Right lung (tissue), 2 donors: ENCODE measurements at regions not wholly inside any gene's neighbourhood (a gene's known extent, or its start where the extent isn't known, plus 50 kb on each side); places are given as distances from the start of the nearest gene placed in this dataset.

Source experiments
- DNase-seq, 2 donors: peaks; one replicate each; pipeline ENCODE4 v3.0.0-alpha.2; 2013

GRCh38 chr1:163013826-163014600 lies 55.1 kb upstream of the RGS4 start:
- no peak for DNase-seq

GRCh38 chr1:163006051-163006834 lies 62.9 kb upstream of the RGS4 start:
- DNase-seq = no peak

GRCh38 chr1:162997499-162998285 lies 71.5 kb upstream of the RGS4 start:
- no peak for DNase-seq

- no peak for DNase-seq
Measured at GRCh38 chr1:162996261-162996660, 72.9 kb upstream of the RGS4 start.

DNA sequence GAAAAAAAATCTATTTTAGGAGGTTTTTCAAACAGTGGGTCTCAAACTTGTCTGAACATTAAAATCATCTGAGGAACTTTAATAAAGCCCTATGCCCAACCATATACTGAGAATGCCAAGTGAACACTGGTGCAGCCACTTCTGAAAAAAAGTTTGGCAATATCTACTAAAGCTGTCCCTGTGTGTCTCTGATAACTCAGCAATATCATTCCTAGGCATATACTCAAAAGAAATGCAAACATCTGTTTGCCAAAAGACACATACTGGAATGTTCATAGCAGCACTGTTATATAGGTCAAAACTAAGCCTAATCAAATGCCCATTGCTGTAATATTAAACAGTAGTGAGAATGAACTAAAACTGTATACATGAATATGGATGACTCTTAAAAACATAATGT lies 74.2 kb upstream of the RGS4 start:
- no peak for DNase-seq

GRCh38 chr1:162993846-162994245 lies 75.3 kb upstream of the RGS4 start:
- peak in 1 of 2 donors; percentile 49 for DNase-seq

GRCh38 chr1:162992945-162993344 lies 76.2 kb upstream of the RGS4 start:
- DNase-seq = no peak

DNA sequence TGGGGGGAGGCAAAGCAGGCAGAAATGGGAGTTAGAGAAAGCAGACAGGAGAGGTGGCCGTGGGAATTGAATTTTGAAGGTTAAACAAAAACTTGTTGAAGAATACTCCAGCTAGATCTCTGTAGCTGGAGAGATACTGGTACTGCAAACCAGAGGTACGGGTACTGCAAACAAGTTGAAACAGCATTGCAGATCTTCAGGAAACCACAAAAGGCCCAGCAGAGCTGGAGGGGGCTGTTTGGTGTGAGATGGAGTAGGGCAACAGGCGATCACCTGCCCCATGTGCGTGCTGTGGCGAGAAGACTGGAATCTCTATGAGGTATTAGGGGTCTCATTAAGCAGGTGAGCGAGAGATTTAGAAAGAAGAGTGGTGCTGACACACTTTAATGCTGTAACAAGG lies 77.7 kb upstream of the RGS4 start:
- DNase-seq = no peak

- DNase-seq = no peak
Measured at GRCh38 chr1:162990665-162991064, 78.5 kb upstream of the RGS4 start.

GRCh38 chr1:162988869-162989268 lies 80.3 kb upstream of the RGS4 start:
- DNase-seq = no peak

DNA sequence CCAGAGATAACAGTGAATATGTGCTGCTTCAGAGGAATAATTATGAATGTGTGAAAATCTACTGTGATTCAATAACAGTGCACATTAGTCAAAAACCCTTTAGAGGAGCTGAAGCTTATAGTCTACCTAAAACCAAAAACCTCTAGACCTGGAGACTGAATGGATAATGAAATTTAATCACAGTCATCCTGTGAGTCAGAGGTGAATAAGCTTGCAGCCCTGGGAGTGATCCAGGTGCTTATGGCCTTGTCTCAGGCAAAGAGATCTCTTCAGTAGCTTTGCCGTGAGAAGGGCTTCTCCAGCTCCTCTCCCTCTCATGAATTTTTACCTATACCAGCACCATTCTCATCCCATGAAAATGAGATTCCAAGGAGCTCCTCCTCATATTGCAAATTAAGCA lies 81.3 kb upstream of the RGS4 start:
- no peak for DNase-seq

GRCh38 chr1:162985816-162986435 lies 83.2 kb upstream of the RGS4 start:
- DNase-seq = no peak

DNA sequence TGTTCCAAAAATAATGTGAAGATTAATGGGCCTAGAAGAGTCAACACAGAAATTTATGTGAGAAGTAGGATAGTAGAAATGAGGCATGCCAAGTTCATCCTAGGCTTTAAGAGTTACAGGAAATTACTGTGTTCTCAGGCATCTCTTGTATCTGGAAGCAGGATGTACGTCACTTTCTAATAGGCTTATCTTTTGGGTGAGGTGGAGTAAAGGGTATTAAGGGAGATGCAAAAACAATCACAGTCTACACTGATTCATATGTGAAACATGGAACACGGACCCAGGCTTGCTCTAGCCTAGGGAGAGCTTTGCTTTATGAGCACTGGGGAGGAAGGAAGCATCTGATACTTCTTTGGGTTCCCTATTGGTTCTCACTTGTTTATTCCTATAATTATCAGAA lies 84.5 kb upstream of the RGS4 start:
- DNase-seq = no peak

DNA sequence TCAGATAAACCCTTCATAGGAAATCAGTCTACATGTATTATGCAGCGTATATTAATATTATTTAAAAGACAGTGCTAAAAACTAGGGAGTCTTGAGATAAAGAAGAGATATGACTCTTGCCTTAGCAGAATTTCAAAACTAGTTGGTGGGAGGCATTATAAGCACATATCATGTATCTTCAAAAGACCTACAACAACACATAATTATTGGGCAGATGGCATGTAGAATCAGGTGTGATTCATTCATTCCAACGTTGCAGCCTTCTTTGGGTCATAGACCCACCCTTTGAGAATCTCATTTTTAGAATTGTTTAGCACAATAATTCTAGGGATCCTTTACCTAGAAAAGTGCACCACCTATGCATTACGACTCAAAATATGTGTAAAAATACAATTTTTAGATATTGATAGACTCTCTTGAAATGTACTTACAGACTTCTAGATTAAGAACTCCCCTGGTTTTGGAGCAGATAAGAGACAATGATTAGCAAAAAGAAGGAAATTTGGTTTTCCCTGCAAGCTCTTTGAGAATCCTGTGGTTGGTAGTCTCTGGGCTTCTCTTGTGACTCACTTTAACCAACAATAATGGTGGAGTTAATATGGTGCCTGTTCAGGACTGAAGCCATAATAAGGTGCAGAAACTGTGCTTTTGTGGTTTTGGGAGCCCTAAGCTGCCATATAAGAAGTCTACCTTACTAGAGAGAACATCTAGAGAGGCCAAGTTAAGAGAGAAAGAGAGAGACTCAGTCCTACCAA lies 85.3 kb upstream of the RGS4 start:
- DNase-seq = no peak

GRCh38 chr1:162982364-162982763 lies 86.8 kb upstream of the RGS4 start:
- no peak for DNase-seq

DNA sequence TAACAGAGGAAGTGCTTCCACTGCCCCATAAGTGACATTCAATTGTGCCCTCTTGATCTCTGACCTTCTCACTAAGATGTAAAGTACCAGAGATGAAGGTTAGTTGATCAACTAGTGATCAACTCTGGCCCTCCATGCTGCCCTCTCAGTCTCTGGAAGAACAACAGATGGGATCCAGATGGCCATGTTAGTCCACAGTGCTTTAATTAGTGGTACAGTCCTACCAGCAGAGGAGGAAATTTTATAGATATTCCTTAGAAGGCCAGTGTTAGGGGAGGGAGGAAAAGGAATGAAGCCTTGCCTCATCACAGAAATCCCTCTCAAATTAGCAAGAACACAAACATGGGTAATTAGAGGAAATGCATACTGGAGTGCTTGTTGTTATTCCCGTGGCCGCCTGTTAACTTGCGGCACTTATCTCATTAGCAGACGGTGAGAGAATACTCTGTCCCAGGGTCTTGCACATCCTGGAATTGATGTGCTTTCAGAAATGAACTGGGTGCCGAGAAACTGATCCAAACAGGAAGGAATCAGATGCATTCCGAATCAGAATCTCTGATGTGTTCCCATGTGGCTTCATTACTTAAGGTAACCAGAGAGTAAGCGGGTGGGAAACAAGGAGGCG lies 91.1 kb upstream of the RGS4 start:
- no peak for DNase-seq

GRCh38 chr1:162976628-162977027 lies 92.5 kb upstream of the RGS4 start:
- no peak for DNase-seq

- no peak for DNase-seq
Measured at GRCh38 chr1:162974810-162975209, 94.4 kb upstream of the RGS4 start.

DNA sequence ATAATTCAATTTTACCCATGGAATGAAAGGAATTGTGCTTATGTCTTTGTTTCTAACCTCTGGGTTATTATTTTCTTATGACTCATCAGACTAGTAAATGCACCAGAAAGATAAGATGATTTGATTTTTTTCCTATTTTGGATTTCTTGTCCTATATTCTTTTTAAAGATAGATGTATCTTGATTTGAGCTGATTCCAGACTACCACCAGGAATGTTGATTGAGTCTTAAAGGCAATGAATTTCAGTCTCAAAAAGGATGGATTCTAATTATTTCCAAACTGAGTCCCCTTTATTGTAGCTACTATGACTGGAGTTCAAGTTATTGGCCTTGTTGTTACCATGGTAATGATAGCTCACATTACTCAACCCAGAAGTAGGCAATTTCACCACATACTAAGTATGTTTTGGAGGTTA lies 95.8 kb upstream of the RGS4 start:
- no peak for DNase-seq

GRCh38 chr1:162972773-162973172 lies 96.4 kb upstream of the RGS4 start:
- DNase-seq = no peak

DNA sequence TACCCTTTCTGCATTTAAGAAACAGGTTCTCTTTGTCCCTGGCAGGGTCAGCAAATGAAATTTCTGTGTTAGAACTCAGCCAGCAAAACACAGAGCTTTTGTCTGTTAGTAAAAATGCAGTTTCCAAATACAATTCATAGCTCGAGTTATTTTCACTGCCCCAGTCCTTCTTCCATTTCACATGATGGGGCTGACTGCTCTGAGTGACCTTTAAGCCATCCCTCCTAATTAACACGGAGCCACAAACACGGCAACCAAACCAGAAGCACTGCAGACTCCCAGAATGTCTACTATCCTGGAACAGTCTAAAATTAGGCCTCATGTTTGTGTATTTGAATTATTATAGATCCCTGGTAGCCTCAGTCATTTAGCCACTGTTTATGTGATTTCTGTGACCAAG lies 99.1 kb upstream of the RGS4 start:
- no peak for DNase-seq
